ENCODE measurements at regions not wholly inside any gene's neighbourhood (a gene's known extent, or its start where the extent isn't known, plus 50 kb on each side); places are given as distances from the start of the nearest gene placed in this dataset.

GRCh38 chr6:169042061-169042460 lies 211.6 kb downstream of the THBS2 start:
- Histone ChIP-seq H4K5ac (ENCODE audit: low read depth, low read length) (no peak overlapping the region), H2BK5ac (ENCODE audit: low read depth, low read length, poor library complexity, severe bottlenecking) (no peak overlapping the region), H3K4me2 (ENCODE audit: low read depth, low read length) (no peak overlapping the region), H4K91ac (ENCODE audit: insufficient read depth, low read depth, low read length) (no peak overlapping the region), H3K4ac (ENCODE audit: low read depth, low read length) (no peak overlapping the region), H3K9me3 (ENCODE audit: control insufficient read depth, insufficient read depth, low read length) (peaks cover 2% of the 10 kb centered on the region; the same call in 1 of the 2 replicates), H3K36me3 (ENCODE audit: control insufficient read depth, insufficient read depth, low read length) (no peaks in the 10 kb centered on the region), H4K8ac (ENCODE audit: low read depth in 2 of 2, low read length in 2 of 2) (no peak overlapping the region), H3K23ac (ENCODE audit: low read depth, low read length) (no peak overlapping the region), H3K9me1 (ENCODE audit: insufficient read depth, low read length) (no peaks in the 10 kb centered on the region), H2BK20ac (ENCODE audit: low read depth, low read length) (no peak overlapping the region), H3K79me1 (ENCODE audit: low read depth in 1 of 2, low read length in 2 of 2) (no peaks in the 10 kb centered on the region), H3K27ac (ENCODE audit: insufficient read depth, low read length) (no peak overlapping the region), H3K18ac (ENCODE audit: low read depth, low read length) (no peak overlapping the region), H3K4me3 (ENCODE audit: insufficient read depth, low read depth, low read length) (no peak overlapping the region), H2AK9ac (replicated peaks; ENCODE audit: low read depth, low read length, poor library complexity) (no peak overlapping the region), H2AK5ac (ENCODE audit: low read depth, low read length) (no peak overlapping the region), H3K56ac (ENCODE audit: extremely low read depth, insufficient read depth, low read length) (no peak overlapping the region), H2AFZ (replicated peaks; ENCODE audit: low read length, poor library complexity) (no peak overlapping the region), H3K27me3 (ENCODE audit: control insufficient read depth, insufficient read depth, low read length) (no peaks in the 10 kb centered on the region), H2BK120ac (ENCODE audit: low read depth, low read length) (no peak overlapping the region), H2BK15ac (ENCODE audit: low read depth, low read length) (no peak overlapping the region), H3K14ac (replicated peaks; ENCODE audit: low read depth, low read length) (no peak overlapping the region), H3K9ac (ENCODE audit: low read depth, low read length) (no peak overlapping the region), H3K4me1 (ENCODE audit: control insufficient read depth, insufficient read depth, low read length) (no peaks in the 10 kb centered on the region), H4K20me1 (ENCODE audit: insufficient read depth, low read length) (no peaks in the 10 kb centered on the region)
- intact Hi-C loops (cut with micrococcal nuclease) (no loop called here), dilution Hi-C loops (cut with HindIII; ENCODE audit: low sequenced_read_pairs, unreplicated experiment) (no loop called here), in situ Hi-C loops (cut with MboI; ENCODE audit: low sequenced_read_pairs) (no loop called here)
- POLR2A ChIA-PET (ENCODE audit: unreplicated experiment), result interaction anchor here (0.6 kb wide), 1 partner anchor 8 kb away, joined by 4 read pairs; no protein-coding TSS in a partner anchor
- no peak for ATAC-seq (ENCODE audit: low read depth)
- BruUV-seq (replicated peaks), result no TSS peak
- TF ChIP-seq BHLHE40 (IDR thresholded peaks at IDR 0.05; ENCODE audit: low read depth, low read length), result no peak
- peak; percentile 50; the same call in 1 of the 2 replicates for TF ChIP-seq CEBPB (IDR thresholded peaks at IDR 0.05; ENCODE audit: low read depth, low read length)
- TF ChIP-seq RCOR1 (IDR thresholded peaks at IDR 0.05; ENCODE audit: insufficient replicate concordance, low read length), result no peak
- DNase-seq, result no peak
- CTCF ChIA-PET, result no interaction called here
- no CpG with 5 or more reads among the region's 5 CpGs for WGBS, 2 experiments (ENCODE audit: extremely low coverage in 2 of 2, insufficient read length in 1 of 2)
